ENCODE measurements at regions not wholly inside any gene's neighbourhood (a gene's known extent, or its start where the extent isn't known, plus 50 kb on each side); places are given as distances from the start of the nearest gene placed in this dataset.

DNA sequence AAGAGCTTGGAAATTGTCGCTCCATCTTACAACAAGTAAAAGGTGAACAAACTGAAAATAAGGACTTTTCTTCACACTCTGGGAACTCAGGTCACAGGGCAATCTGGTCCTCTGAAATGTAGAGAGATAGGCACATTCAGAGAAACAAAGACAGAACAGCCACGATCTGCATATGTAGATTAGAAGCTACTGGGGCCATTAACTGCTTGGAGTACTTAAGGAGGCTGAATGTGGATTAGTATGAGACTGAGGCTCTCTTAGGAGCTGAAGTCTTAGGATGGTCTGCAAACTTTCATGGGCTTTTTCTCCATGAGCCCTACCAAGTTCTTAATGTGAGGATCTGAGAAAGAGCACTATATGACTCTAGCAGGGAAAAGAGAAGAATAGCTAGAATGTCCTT, 265.3 kb upstream of the NXPH2 start:
- intact Hi-C loops (cut with micrococcal nuclease; ENCODE audit: unreplicated experiment), result no loop called here
- no peak overlapping the region for H3K4me3 ChIP-seq (ENCODE audit: low read depth in 2 of 2, low read length in 2 of 2)
- H3K9me3 ChIP-seq (ENCODE audit: control insufficient read depth, insufficient read depth, low read depth, low read length), result no peaks in the 10 kb centered on the region
- no TSS peak for BruUV-seq (replicated peaks)
- no peak overlapping the region for H3K27ac ChIP-seq (ENCODE audit: low read length)
- no peaks in the 10 kb centered on the region for H3K36me3 ChIP-seq (ENCODE audit: control insufficient read depth, insufficient read depth, low read length)
- in situ Hi-C loops (cut with HindIII; ENCODE audit: low pct_unique_long_range_greater_than_20kb, low sequenced_read_pairs), result no loop called here
- TF ChIP-seq REST (IDR thresholded peaks at IDR 0.05; ENCODE audit: insufficient read depth in 1 of 2, low read depth in 2 of 2, low read length in 1 of 2), result no peak
- no peak for TF ChIP-seq SIN3A (IDR thresholded peaks at IDR 0.05; ENCODE audit: borderline replicate concordance, insufficient read depth, low read depth, low read length)
- TF ChIP-seq POLR2AphosphoS5 (IDR thresholded peaks at IDR 0.05; ENCODE audit: low read depth, low read length), result no peak
- TF ChIP-seq CTCF (IDR thresholded peaks at IDR 0.05), result no peak
- no peak for TF ChIP-seq TCF7L2 (IDR thresholded peaks at IDR 0.05; ENCODE audit: low read depth, low read length)
- DNase-seq (ENCODE audit: low read depth, low spot score), result no peak
- ChIA-PET CTCF (no interaction called here), POLR2A (no interaction called here)
- H3K4me1 ChIP-seq (ENCODE audit: control insufficient read depth, insufficient read depth, low read length), result no peaks in the 10 kb centered on the region
- ATAC-seq, result no peak
- H3K27me3 ChIP-seq (ENCODE audit: control insufficient read depth, insufficient read depth, low read length), result no peaks in the 10 kb centered on the region

DNA sequence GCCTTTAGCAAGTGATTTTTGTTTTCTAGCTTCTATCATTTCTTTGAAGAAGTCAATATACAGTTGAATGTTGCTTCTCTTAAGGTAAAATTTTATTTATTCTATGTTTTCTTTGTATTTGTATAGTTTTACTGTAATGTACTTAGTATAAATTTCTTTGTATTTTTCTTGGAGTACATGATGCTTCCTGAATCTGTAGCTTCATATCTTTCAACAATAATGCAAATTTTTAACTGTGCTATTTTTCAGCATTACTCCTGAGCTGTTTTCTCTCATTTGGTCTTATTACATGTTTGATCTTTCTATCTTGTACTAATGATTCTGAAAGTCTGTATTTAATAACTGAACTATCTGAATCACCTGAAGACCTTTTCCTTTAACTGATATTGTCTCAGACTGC, 253.9 kb upstream of the NXPH2 start:
- no peak for TF ChIP-seq TCF7L2 (IDR thresholded peaks at IDR 0.05; ENCODE audit: low read depth, low read length)
- no peak for TF ChIP-seq CTCF (IDR thresholded peaks at IDR 0.05)
- no peak for TF ChIP-seq POLR2AphosphoS5 (IDR thresholded peaks at IDR 0.05; ENCODE audit: low read depth, low read length)
- no peak for TF ChIP-seq SIN3A (IDR thresholded peaks at IDR 0.05; ENCODE audit: borderline replicate concordance, insufficient read depth, low read depth, low read length)
- no peak for TF ChIP-seq REST (IDR thresholded peaks at IDR 0.05; ENCODE audit: insufficient read depth in 1 of 2, low read depth in 2 of 2, low read length in 1 of 2)
- Histone ChIP-seq H3K4me1 (ENCODE audit: control insufficient read depth, insufficient read depth, low read length) (no peaks in the 10 kb centered on the region), H3K36me3 (ENCODE audit: control insufficient read depth, insufficient read depth, low read length) (no peaks in the 10 kb centered on the region), H3K27ac (ENCODE audit: low read length) (no peak overlapping the region), H3K27me3 (ENCODE audit: control insufficient read depth, insufficient read depth, low read length) (no peaks in the 10 kb centered on the region), H3K9me3 (ENCODE audit: control insufficient read depth, insufficient read depth, low read depth, low read length) (no peaks in the 10 kb centered on the region), H3K4me3 (ENCODE audit: low read depth in 2 of 2, low read length in 2 of 2) (no peak overlapping the region)
- DNase-seq (ENCODE audit: low read depth, low spot score), result no peak
- ChIA-PET POLR2A (no interaction called here), CTCF (no interaction called here)
- no TSS peak for BruUV-seq (replicated peaks)
- no peak for ATAC-seq
- in situ Hi-C loops (cut with HindIII; ENCODE audit: low pct_unique_long_range_greater_than_20kb, low sequenced_read_pairs), result no loop called here
- intact Hi-C loops (cut with micrococcal nuclease; ENCODE audit: unreplicated experiment), result no loop called here
